NCI-H345 (cell line): ENCODE measurements at regions not wholly inside any gene's neighbourhood (a gene's known extent, or its start where the extent isn't known, plus 50 kb on each side); places are given as distances from the start of the nearest gene placed in this dataset.
"Not testable (repeated sequence)": the region's sequence is repeated elsewhere in the genome, so short reads cannot be mapped to it uniquely, and the experiment has no call there.

Source experiments
- DNase-seq: peaks from one replicate; lab custom pipeline; 2025; lab: John Stamatoyannopoulos, UW

- DNase-seq, result not testable (repeated sequence)
Measured at GRCh38 chr4:10388146-10388545, 69.1 kb downstream of the ZNF518B start.

DNA sequence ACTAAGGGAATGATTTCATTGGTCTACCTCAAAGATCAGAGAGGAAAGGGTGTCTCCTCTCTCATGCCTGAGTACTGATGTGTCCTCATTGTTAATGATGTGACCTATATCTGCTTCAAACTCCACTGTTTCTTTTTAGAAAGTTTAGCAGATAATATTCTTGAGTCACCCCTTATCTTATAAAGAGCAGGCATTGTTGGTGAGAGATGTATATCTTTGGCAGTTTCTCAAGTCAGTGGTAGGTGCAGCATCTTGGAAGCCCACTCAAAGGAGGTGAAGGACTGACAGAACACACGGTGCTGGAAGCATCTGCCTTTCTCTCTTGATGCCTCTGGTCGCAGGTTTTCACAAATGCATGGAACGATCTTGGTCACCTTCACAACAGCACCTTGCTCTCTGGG is 71.2 kb downstream of the ZNF518B start:
- DNase-seq, result no peak

DNA sequence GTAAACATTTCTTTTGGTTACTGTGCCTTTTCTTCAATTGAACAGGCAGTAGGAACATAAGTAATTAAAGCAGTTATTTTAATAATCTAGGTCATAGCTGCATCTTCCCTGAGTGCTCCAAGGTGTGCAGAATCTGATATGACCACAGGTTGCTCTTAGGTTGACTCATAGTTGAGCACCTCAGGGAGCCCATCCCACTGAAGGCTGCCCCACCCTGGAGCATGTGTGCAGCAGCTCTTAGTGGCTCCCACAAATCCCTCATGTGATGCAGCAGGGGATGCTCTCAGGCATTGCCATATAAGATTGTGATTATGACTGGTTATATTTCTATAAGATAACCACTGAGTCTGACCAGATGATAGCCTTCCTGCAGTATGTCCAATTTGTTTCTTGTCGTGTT is 72.3 kb downstream of the ZNF518B start:
- no peak for DNase-seq

GRCh38 chr4:10383417-10383816 is 73.8 kb downstream of the ZNF518B start:
- DNase-seq, result no peak

DNA sequence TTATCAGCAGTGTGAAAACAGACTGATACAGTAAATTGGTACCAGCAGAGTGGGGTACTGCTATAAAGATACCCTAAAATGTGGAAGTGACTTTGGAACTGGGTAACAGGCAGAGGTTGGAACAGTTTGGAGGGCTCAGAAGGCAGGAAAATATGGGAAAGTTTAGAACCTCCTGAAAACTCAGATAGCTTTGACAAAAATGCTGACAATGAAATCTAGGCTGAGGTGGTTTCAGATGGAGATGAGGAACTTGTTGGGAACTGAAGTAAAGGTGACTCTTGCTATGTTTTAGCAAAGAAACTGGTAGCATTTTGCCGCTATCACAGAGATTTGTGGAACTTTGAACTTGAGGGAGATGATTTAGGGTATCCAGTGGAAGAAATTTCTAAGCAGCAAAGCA is 75.1 kb downstream of the ZNF518B start:
- DNase-seq, result not testable (repeated sequence)

- DNase-seq, result no peak
Measured at GRCh38 chr4:10381146-10381545, 76.1 kb downstream of the ZNF518B start.

GRCh38 chr4:10380735-10381134 is 76.5 kb downstream of the ZNF518B start:
- no peak for DNase-seq

- DNase-seq, result no peak
Measured at GRCh38 chr4:10371869-10372471, 85.3 kb downstream of the ZNF518B start.

DNA sequence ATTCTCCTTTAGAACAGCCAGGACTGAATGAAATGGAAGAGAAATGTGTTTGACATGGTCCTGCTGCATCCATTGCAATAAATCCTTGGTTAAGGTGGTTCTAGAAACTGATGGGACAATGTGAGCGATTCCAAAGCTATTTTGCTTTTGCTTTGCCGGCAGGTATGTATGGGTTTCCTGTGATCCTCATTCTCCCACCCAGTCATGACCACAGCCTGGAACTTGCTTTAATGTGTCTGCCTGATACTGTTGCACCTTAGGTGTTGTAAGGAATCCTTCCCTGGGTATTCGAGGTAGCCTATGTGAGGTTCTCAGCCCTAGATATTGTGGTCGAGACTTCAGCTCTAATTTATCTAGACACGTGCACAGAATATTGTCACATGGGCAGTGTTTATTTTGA is 86.1 kb downstream of the ZNF518B start:
- no peak for DNase-seq

GRCh38 chr4:10369517-10369916 is 87.7 kb downstream of the ZNF518B start:
- DNase-seq, result no peak

DNA sequence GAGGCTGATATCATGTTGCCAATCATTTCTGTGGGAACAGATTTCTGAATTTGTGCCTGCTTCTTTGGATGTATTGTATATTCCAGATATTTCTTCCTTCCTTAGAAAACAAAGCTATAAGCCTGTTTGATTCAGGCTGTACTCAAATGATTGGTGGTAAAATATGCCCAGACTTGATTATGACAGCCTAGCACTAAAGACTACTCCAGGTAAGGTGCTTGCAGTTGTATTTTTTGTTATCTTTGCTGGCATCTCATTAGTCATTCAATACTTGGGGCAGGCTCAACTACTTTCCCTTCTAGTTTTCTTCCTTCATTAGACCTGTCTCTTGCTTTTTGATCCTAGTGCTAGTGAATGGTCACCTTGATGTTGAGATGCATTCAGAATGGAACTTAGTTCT is 90.6 kb downstream of the ZNF518B start:
- no peak for DNase-seq

- no peak for DNase-seq
Measured at GRCh38 chr4:10364194-10364593, 93.0 kb downstream of the ZNF518B start.

- DNase-seq, result peak; percentile 88
Measured at GRCh38 chr4:10354746-10355145, 102.5 kb downstream of the ZNF518B start.

GRCh38 chr4:10354225-10354624 is 103.0 kb downstream of the ZNF518B start:
- no peak for DNase-seq

DNA sequence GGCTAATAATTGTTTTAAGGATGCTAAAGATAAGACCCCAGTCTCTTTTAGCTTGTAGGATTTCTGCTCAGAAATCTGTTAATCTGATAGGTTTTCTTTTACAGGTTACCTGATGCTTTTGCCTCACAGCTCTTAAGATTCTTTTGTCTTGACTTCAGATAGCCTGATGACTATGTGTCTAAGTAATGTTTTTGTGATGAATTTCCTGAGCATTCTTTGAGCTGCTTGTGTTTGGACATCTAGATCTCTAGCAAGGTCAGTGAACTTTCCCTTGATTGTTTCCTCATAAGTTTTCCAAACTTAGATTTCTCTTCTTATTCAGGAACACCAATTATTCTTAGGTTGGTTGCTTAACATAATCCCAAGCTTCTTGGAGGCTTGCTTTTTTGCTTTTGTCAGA is 104.1 kb downstream of the ZNF518B start:
- no peak for DNase-seq

- no peak for DNase-seq
Measured at GRCh38 chr4:10348241-10348640, 109.0 kb downstream of the ZNF518B start.

- DNase-seq, result no peak
Measured at GRCh38 chr4:10347815-10348214, 109.4 kb downstream of the ZNF518B start.

DNA sequence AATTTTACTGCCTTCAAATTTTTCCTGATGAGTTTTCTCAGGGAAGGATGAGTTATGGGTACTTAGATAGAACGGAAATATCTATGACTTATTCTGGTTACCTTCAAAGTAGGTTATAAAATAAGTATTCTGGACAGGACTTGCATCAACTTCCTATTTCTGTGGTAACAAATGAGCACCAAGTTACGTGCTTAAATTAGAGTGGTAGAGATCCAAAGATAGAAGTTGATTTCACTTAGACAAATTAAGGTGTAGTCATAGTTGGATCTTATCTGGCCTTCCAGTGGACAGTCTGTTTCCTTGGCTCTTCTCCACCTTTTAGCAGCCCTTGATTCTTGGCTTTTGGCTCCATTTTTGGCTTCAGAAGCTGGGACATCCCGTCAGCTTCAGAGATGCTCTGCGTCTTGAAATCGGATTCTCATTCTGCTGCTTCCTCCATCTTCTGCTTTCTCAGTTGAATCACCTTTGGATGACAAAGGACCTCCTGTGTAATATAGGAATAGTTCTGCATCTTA is 109.9 kb downstream of the ZNF518B start:
- no peak for DNase-seq

GRCh38 chr4:10346023-10346422 is 111.2 kb downstream of the ZNF518B start:
- no peak for DNase-seq

- no peak for DNase-seq
Measured at GRCh38 chr4:10345381-10345784, 111.8 kb downstream of the ZNF518B start.

DNA sequence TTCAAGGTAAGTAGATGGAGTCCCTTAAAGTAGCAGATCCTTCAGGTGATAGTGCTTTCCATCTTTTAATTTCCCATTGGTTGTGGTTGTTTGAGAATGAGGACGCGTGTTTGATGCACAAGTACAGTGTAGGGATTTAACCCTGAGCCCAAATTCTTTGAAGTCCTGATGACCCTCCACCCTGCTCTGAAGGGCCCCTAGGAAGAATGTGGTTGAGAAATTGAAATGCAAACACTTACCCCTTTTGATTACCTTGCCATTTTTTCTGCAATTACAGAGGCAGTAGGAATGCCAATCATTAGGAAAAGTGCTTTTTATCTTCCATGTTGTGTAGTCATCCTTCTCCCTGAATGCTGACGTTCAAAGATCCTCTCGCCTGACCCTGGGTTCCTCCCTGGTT is 112.4 kb downstream of the ZNF518B start:
- no peak for DNase-seq

DNA sequence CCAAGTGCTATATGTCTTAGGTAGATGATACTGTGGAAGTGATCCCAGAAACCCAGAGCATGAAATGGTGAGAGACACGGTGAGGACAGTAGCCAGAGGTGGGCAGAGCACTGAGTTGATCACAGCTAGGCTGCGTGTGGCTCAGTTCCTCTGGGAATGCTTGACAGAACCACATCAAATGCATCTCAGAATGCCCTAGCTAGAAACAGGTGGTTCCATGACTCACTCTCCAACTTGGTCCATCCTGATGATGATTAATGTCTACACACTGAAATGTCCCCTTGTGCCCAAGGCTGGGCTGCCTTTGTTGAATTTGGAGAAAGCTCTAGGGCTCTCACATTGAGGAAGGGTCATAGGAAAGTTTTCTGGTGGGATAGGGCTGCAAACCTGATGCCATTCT is 113.6 kb downstream of the ZNF518B start:
- DNase-seq, result no peak

DNA sequence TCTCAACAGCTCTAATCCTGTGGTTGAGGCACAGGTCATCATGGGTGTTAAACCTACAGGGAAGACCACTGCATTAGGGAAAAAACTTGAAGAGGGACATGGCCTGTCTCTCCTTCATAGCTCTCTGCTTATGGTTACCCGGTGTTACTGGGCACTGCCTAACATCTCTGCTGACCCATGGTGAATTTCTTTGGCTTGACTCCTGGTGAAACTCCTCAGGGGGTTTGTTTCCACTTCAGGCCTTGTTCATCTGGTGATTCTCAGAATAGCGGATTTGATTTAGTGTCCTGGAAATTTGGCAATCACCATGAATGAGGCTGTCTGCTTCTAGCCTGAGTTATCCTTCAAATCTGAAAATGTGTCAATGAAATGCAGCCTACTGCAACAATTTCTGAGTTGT is 114.4 kb downstream of the ZNF518B start:
- no peak for DNase-seq

DNA sequence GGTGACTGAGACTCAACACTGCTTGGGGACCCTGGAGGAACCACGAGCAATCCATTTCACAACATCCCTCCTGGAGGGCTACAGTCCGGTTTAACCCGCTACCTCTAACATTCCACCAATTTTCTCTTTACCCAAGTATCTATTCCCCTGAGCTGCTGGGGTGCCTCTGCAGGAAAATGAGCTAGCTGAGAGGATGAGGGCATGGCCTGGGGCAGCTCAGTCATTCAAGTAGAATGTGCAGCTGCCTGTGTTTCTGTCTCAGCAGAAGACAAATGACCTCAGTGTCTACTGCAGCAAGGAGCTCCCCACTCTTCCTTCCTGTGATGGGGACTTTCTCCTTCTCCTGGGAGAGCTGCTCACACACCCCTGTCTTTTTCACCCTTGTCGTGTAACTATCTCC is 120.8 kb downstream of the ZNF518B start:
- DNase-seq, result no peak
